ENCODE measurements at regions not wholly inside any gene's neighbourhood (a gene's known extent, or its start where the extent isn't known, plus 50 kb on each side); places are given as distances from the start of the nearest gene placed in this dataset.

DNA sequence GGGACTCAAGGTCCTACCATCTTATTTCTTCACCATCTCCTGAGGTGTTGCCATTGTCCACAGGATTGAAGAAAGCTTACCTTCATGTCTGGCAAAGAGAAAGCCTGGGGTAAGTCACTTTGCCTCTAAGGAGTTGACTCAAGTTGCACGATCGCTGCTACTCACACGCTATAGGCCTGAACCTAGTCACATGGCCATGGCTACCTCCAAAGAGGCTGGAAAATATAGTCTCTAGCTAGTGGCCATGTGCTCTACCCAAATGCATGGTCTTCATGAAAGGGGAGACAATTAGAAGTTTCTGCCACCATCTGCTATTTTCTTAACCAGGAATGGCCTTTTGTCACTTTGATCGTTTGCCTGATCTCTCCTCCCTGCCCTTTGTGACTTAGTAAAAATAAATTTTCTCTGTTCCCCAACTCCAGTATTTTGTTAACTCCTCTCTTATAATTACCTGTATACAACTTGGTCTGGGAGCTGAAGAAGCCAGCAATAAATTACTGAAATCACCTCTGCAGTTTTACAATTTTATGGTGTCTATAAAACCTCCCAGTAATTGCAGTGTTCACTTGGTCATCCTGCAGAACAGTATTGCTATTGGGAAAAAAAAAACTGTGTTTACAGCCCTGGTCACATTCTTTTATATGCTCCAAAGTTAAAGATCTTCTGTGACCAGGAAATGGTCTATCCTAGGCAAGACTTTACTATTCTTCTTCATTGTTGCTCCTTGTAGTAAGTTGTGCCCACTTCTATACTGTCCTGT lies 126.7 kb upstream of the TSPAN5 start:
- TF ChIP-seq YY1 (IDR thresholded peaks at IDR 0.05; ENCODE audit: insufficient read depth, insufficient read length) (no peak), ZNF274 (IDR thresholded peaks at IDR 0.05; ENCODE audit: low read depth, low read length) (no peak)
